ENCODE measurements at regions not wholly inside any gene's neighbourhood (a gene's known extent, or its start where the extent isn't known, plus 50 kb on each side); places are given as distances from the start of the nearest gene placed in this dataset.

- H2AFZ ChIP-seq (ENCODE audit: low read length): no peak overlapping the region
- H3K79me1 ChIP-seq (ENCODE audit: low read depth, low read length): no peaks in the 10 kb centered on the region
- no CpG with 5 or more reads among the region's 5 CpGs for WGBS, 2 donors (ENCODE audit: extremely low coverage in 2 of 2, insufficient read length in 2 of 2, insufficient replicate concordance in 1 of 2)
- no peak overlapping the region for H3K4ac ChIP-seq (ENCODE audit: low read length)
- no peak overlapping the region for H3K9ac ChIP-seq (ENCODE audit: low read depth, low read length, poor library complexity)
- H2BK12ac ChIP-seq (ENCODE audit: low read length): no peak overlapping the region
- no peaks in the 10 kb centered on the region for H3K27me3 ChIP-seq (ENCODE audit: control insufficient read depth in 3 of 3, insufficient read depth in 3 of 3, low read depth in 1 of 3, low read length in 3 of 3)
- H3K4me1 ChIP-seq (ENCODE audit: control insufficient read depth in 2 of 2, insufficient read depth in 1 of 2, low read depth in 1 of 2, low read length in 2 of 2): peaks cover 0 to 3% of the 10 kb centered on the region in 2 donors
- H2BK15ac ChIP-seq (ENCODE audit: low read length): no peak overlapping the region
- no peak overlapping the region for H3K27ac ChIP-seq (replicated peaks; ENCODE audit: low read length)
- no peak for DNase-seq (ENCODE audit: low spot score)
- H3K23ac ChIP-seq (ENCODE audit: low read depth, low read length, poor library complexity): no peak overlapping the region
- no peak overlapping the region for H3K18ac ChIP-seq (ENCODE audit: low read length)
- H2AK5ac ChIP-seq (ENCODE audit: low read depth, low read length): no peak overlapping the region
- H3K4me2 ChIP-seq (ENCODE audit: insufficient read depth, low read length, poor library complexity, severe bottlenecking): no peak overlapping the region
- H3K4me3 ChIP-seq (ENCODE audit: low read length in 2 of 2): no peak overlapping the region
- no peaks in the 10 kb centered on the region for H3K36me3 ChIP-seq (replicated peaks in 1 of 2; ENCODE audit: control insufficient read depth in 2 of 2, insufficient read depth in 2 of 2, low read length in 2 of 2)
- no peak overlapping the region for H2BK120ac ChIP-seq (ENCODE audit: low read depth, low read length)
- no peak overlapping the region for H4K8ac ChIP-seq (ENCODE audit: low read depth, low read length)
- H2BK5ac ChIP-seq (ENCODE audit: low read length): no peak overlapping the region
- no peak overlapping the region for H4K91ac ChIP-seq (ENCODE audit: low read depth, low read length, poor library complexity)
- no peaks in the 10 kb centered on the region for H3K9me3 ChIP-seq (replicated peaks in 1 of 2; ENCODE audit: control insufficient read depth in 2 of 2, insufficient read depth in 1 of 2, low read depth in 1 of 2, low read length in 2 of 2)
- H3K14ac ChIP-seq (ENCODE audit: low read length): no peak overlapping the region
These were observed 243.5 kb downstream of the BCL11B start for GRCh38 chr14:99028521-99028920.

- no peaks in the 10 kb centered on the region for H3K36me3 ChIP-seq (replicated peaks in 1 of 2; ENCODE audit: control insufficient read depth in 2 of 2, insufficient read depth in 2 of 2, low read length in 2 of 2)
- no peak overlapping the region for H3K14ac ChIP-seq (ENCODE audit: low read length)
- no peak overlapping the region for H3K18ac ChIP-seq (ENCODE audit: low read length)
- H3K27ac ChIP-seq (replicated peaks; ENCODE audit: low read length): no peak overlapping the region
- no peak overlapping the region for H2BK15ac ChIP-seq (ENCODE audit: low read length)
- DNase-seq (ENCODE audit: low spot score): no peak
- no peak overlapping the region for H2AFZ ChIP-seq (ENCODE audit: low read length)
- H3K4me2 ChIP-seq (ENCODE audit: insufficient read depth, low read length, poor library complexity, severe bottlenecking): no peak overlapping the region
- no peak overlapping the region for H2BK12ac ChIP-seq (ENCODE audit: low read length)
- no peak overlapping the region for H3K23ac ChIP-seq (ENCODE audit: low read depth, low read length, poor library complexity)
- no peak overlapping the region for H4K91ac ChIP-seq (ENCODE audit: low read depth, low read length, poor library complexity)
- no peak overlapping the region for H2BK120ac ChIP-seq (ENCODE audit: low read depth, low read length)
- no peak overlapping the region for H3K4me3 ChIP-seq (ENCODE audit: low read length in 2 of 2)
- H3K4me1 ChIP-seq (ENCODE audit: control insufficient read depth in 2 of 2, insufficient read depth in 1 of 2, low read depth in 1 of 2, low read length in 2 of 2): peaks cover 0 to 3% of the 10 kb centered on the region in 2 donors
- H3K79me1 ChIP-seq (ENCODE audit: low read depth, low read length): no peaks in the 10 kb centered on the region
- WGBS, 2 donors (ENCODE audit: extremely low coverage in 2 of 2, insufficient read length in 2 of 2, insufficient replicate concordance in 1 of 2): no CpG with 5 or more reads among the region's 14 CpGs
- no peak overlapping the region for H4K8ac ChIP-seq (ENCODE audit: low read depth, low read length)
- H3K4ac ChIP-seq (ENCODE audit: low read length): no peak overlapping the region
- no peak overlapping the region for H2AK5ac ChIP-seq (ENCODE audit: low read depth, low read length)
- H3K27me3 ChIP-seq (ENCODE audit: control insufficient read depth in 3 of 3, insufficient read depth in 3 of 3, low read depth in 1 of 3, low read length in 3 of 3): no peaks in the 10 kb centered on the region
- no peak overlapping the region for H3K9ac ChIP-seq (ENCODE audit: low read depth, low read length, poor library complexity)
- H2BK5ac ChIP-seq (ENCODE audit: low read length): no peak overlapping the region
- H3K9me3 ChIP-seq (replicated peaks in 1 of 2; ENCODE audit: control insufficient read depth in 2 of 2, insufficient read depth in 1 of 2, low read depth in 1 of 2, low read length in 2 of 2): no peaks in the 10 kb centered on the region
These were observed 242.7 kb downstream of the BCL11B start for GRCh38 chr14:99029145-99029915.

GRCh38 chr14:99029916-99030305 is 242.1 kb downstream of the BCL11B start:
- Histone ChIP-seq H3K9me3 (replicated peaks in 1 of 2; ENCODE audit: control insufficient read depth in 2 of 2, insufficient read depth in 1 of 2, low read depth in 1 of 2, low read length in 2 of 2) (no peaks in the 10 kb centered on the region), H2AK5ac (ENCODE audit: low read depth, low read length) (no peak overlapping the region), H3K4me3 (ENCODE audit: low read length in 2 of 2) (no peak overlapping the region), H2BK12ac (ENCODE audit: low read length) (no peak overlapping the region), H2BK5ac (ENCODE audit: low read length) (no peak overlapping the region), H4K91ac (ENCODE audit: low read depth, low read length, poor library complexity) (no peak overlapping the region), H2BK15ac (ENCODE audit: low read length) (peak overlapping the region; percentile 39), H3K4me2 (ENCODE audit: insufficient read depth, low read length, poor library complexity, severe bottlenecking) (no peak overlapping the region), H3K4ac (ENCODE audit: low read length) (no peak overlapping the region), H3K23ac (ENCODE audit: low read depth, low read length, poor library complexity) (no peak overlapping the region), H3K18ac (ENCODE audit: low read length) (peak overlapping the region; percentile 33), H3K79me1 (ENCODE audit: low read depth, low read length) (no peaks in the 10 kb centered on the region), H3K14ac (ENCODE audit: low read length) (no peak overlapping the region), H3K4me1 (ENCODE audit: control insufficient read depth in 2 of 2, insufficient read depth in 1 of 2, low read depth in 1 of 2, low read length in 2 of 2) (peaks cover 0 to 3% of the 10 kb centered on the region in 2 donors), H4K8ac (ENCODE audit: low read depth, low read length) (no peak overlapping the region), H3K27me3 (ENCODE audit: control insufficient read depth in 3 of 3, insufficient read depth in 3 of 3, low read depth in 1 of 3, low read length in 3 of 3) (no peaks in the 10 kb centered on the region), H3K9ac (ENCODE audit: low read depth, low read length, poor library complexity) (no peak overlapping the region), H2AFZ (ENCODE audit: low read length) (no peak overlapping the region), H2BK120ac (ENCODE audit: low read depth, low read length) (no peak overlapping the region), H3K36me3 (replicated peaks in 1 of 2; ENCODE audit: control insufficient read depth in 2 of 2, insufficient read depth in 2 of 2, low read length in 2 of 2) (no peaks in the 10 kb centered on the region), H3K27ac (replicated peaks; ENCODE audit: low read length) (no peak overlapping the region)
- no CpG with 5 or more reads among the region's 5 CpGs for WGBS, 2 donors (ENCODE audit: extremely low coverage in 2 of 2, insufficient read length in 2 of 2, insufficient replicate concordance in 1 of 2)
- no peak for DNase-seq (ENCODE audit: low spot score)

GRCh38 chr14:99030454-99030853 is 241.5 kb downstream of the BCL11B start:
- H3K4ac ChIP-seq (ENCODE audit: low read length): no peak overlapping the region
- H2BK15ac ChIP-seq (ENCODE audit: low read length): peak overlapping the region; percentile 39
- H3K9me3 ChIP-seq (replicated peaks in 1 of 2; ENCODE audit: control insufficient read depth in 2 of 2, insufficient read depth in 1 of 2, low read depth in 1 of 2, low read length in 2 of 2): no peaks in the 10 kb centered on the region
- H3K4me1 ChIP-seq (ENCODE audit: control insufficient read depth in 2 of 2, insufficient read depth in 1 of 2, low read depth in 1 of 2, low read length in 2 of 2): peaks cover 0 to 3% of the 10 kb centered on the region in 2 donors
- no peaks in the 10 kb centered on the region for H3K79me1 ChIP-seq (ENCODE audit: low read depth, low read length)
- no CpG with 5 or more reads among the region's 2 CpGs for WGBS, 2 donors (ENCODE audit: extremely low coverage in 2 of 2, insufficient read length in 2 of 2, insufficient replicate concordance in 1 of 2)
- no peak overlapping the region for H3K27ac ChIP-seq (replicated peaks; ENCODE audit: low read length)
- no peaks in the 10 kb centered on the region for H3K36me3 ChIP-seq (replicated peaks in 1 of 2; ENCODE audit: control insufficient read depth in 2 of 2, insufficient read depth in 2 of 2, low read length in 2 of 2)
- no peak overlapping the region for H2BK5ac ChIP-seq (ENCODE audit: low read length)
- H2AK5ac ChIP-seq (ENCODE audit: low read depth, low read length): no peak overlapping the region
- H4K91ac ChIP-seq (ENCODE audit: low read depth, low read length, poor library complexity): no peak overlapping the region
- no peak overlapping the region for H3K4me2 ChIP-seq (ENCODE audit: insufficient read depth, low read length, poor library complexity, severe bottlenecking)
- no peaks in the 10 kb centered on the region for H3K27me3 ChIP-seq (ENCODE audit: control insufficient read depth in 3 of 3, insufficient read depth in 3 of 3, low read depth in 1 of 3, low read length in 3 of 3)
- H2BK120ac ChIP-seq (ENCODE audit: low read depth, low read length): no peak overlapping the region
- H3K23ac ChIP-seq (ENCODE audit: low read depth, low read length, poor library complexity): no peak overlapping the region
- no peak overlapping the region for H2BK12ac ChIP-seq (ENCODE audit: low read length)
- no peak for DNase-seq (ENCODE audit: low spot score)
- no peak overlapping the region for H3K9ac ChIP-seq (ENCODE audit: low read depth, low read length, poor library complexity)
- H3K14ac ChIP-seq (ENCODE audit: low read length): no peak overlapping the region
- no peak overlapping the region for H4K8ac ChIP-seq (ENCODE audit: low read depth, low read length)
- no peak overlapping the region for H3K18ac ChIP-seq (ENCODE audit: low read length)
- H2AFZ ChIP-seq (ENCODE audit: low read length): no peak overlapping the region
- no peak overlapping the region for H3K4me3 ChIP-seq (ENCODE audit: low read length in 2 of 2)
